ENCODE measurements at regions not wholly inside any gene's neighbourhood (a gene's known extent, or its start where the extent isn't known, plus 50 kb on each side); places are given as distances from the start of the nearest gene placed in this dataset.
"Not testable (repeated sequence)": the region's sequence is repeated elsewhere in the genome, so short reads cannot be mapped to it uniquely, and the experiment has no call there.

GRCh38 chrX:13179586-13179985 is 135.2 kb upstream of the FAM9C start:
- DNase-seq: no peak

GRCh38 chrX:13179100-13179499 is 134.7 kb upstream of the FAM9C start:
- DNase-seq: no peak

- DNase-seq: no peak
Observed at GRCh38 chrX:13177921-13178566, 133.6 kb upstream of the FAM9C start.

- no peak for DNase-seq
Observed at GRCh38 chrX:13175056-13175455, 130.6 kb upstream of the FAM9C start.

- DNase-seq: no peak
Observed at GRCh38 chrX:13170966-13171558, 126.6 kb upstream of the FAM9C start.

GRCh38 chrX:13169684-13170083 is 125.3 kb upstream of the FAM9C start:
- DNase-seq: no peak

- DNase-seq: no peak
Observed at GRCh38 chrX:13168269-13168668, 123.8 kb upstream of the FAM9C start.

GRCh38 chrX:13167481-13168231 is 123.2 kb upstream of the FAM9C start:
- DNase-seq: no peak

GRCh38 chrX:13165266-13166189 is 121.1 kb upstream of the FAM9C start:
- no peak for DNase-seq

GRCh38 chrX:13164611-13165010 is 120.2 kb upstream of the FAM9C start:
- DNase-seq: no peak

- DNase-seq: no peak
Observed at GRCh38 chrX:13162772-13163410, 118.5 kb upstream of the FAM9C start.

GRCh38 chrX:13159886-13160285 is 115.5 kb upstream of the FAM9C start:
- no peak for DNase-seq

GRCh38 chrX:13158911-13159310 is 114.5 kb upstream of the FAM9C start:
- DNase-seq: no peak

GRCh38 chrX:13155550-13155949 is 111.1 kb upstream of the FAM9C start:
- DNase-seq: not testable (repeated sequence)

- no peak for DNase-seq
Observed at GRCh38 chrX:13153796-13154195, 109.4 kb upstream of the FAM9C start.

GRCh38 chrX:13152518-13153185 is 108.2 kb upstream of the FAM9C start:
- no peak for DNase-seq

- DNase-seq: no peak
Observed at GRCh38 chrX:13151828-13152517, 107.6 kb upstream of the FAM9C start.

- DNase-seq: no peak
Observed at GRCh38 chrX:13149702-13150350, 105.4 kb upstream of the FAM9C start.

GRCh38 chrX:13147733-13148132 is 103.3 kb upstream of the FAM9C start:
- DNase-seq: no peak

GRCh38 chrX:13147147-13147546 is 102.7 kb upstream of the FAM9C start:
- DNase-seq: no peak

All from NCI-H446 (cell line).